H9 (cell line): ENCODE measurements at regions not wholly inside any gene's neighbourhood (a gene's known extent, or its start where the extent isn't known, plus 50 kb on each side); places are given as distances from the start of the nearest gene placed in this dataset.

ENCODE experiments used
- DNase-seq: peaks from one replicate; pipeline ENCODE4 v3.0.0-alpha.2; 2017
- H2AFZ ChIP-seq: one replicate; pipeline ENCODE4 v1.6.1; 2013; ENCODE audit warnings: mild to moderate bottlenecking, low read length, control low read depth, moderate library complexity
- H2AK5ac ChIP-seq: 2 replicates; pipeline ENCODE4 v1.6.1; 2013; ENCODE audit warnings: low read length, control low read depth, mixed read lengths; ENCODE audit not compliant: insufficient read length
- H2BK120ac ChIP-seq: one replicate; pipeline ENCODE4 v1.6.1; 2013; ENCODE audit warnings: low read depth, mild to moderate bottlenecking, low read length, control low read depth, inconsistent platforms; ENCODE audit not compliant: poor library complexity, severe bottlenecking
- H2BK12ac ChIP-seq: 2 replicates; pipeline ENCODE4 v1.6.1; 2013; ENCODE audit warnings: low read length, control low read depth, mixed read lengths, low read depth; ENCODE audit not compliant: insufficient read length
- H2BK15ac ChIP-seq: 2 replicates; pipeline ENCODE4 v1.6.1; 2013; ENCODE audit warnings: low read depth, low read length, control low read depth
- H2BK20ac ChIP-seq: one replicate; pipeline ENCODE4 v1.6.1; 2013; ENCODE audit warnings: low read depth, mild to moderate bottlenecking, low read length, control low read depth, inconsistent platforms; ENCODE audit not compliant: poor library complexity, severe bottlenecking
- H2BK5ac ChIP-seq: 2 replicates; pipeline ENCODE4 v1.6.1; 2013; ENCODE audit warnings: low read length, control low read depth, mixed read lengths; ENCODE audit not compliant: insufficient read length
- H3K14ac ChIP-seq: 2 replicates; pipeline ENCODE4 v1.6.1; 2013; ENCODE audit warnings: low read length, control low read depth; ENCODE audit not compliant: insufficient read depth
- H3K18ac ChIP-seq: 2 replicates; pipeline ENCODE4 v1.6.1; 2013; ENCODE audit warnings: low read depth, mild to moderate bottlenecking, mixed read lengths, low read length, control low read depth; ENCODE audit not compliant: insufficient read length
- H3K23ac ChIP-seq: 2 replicates; pipeline ENCODE4 v1.6.1; 2013; ENCODE audit warnings: low read length, control low read depth, mixed read lengths, low read depth; ENCODE audit not compliant: insufficient read length
- H3K23me2 ChIP-seq: 2 replicates; pipeline ENCODE4 v1.6.1; 2013; ENCODE audit warnings: low read depth, mild to moderate bottlenecking, mixed read lengths, low read length, control low read depth; ENCODE audit not compliant: insufficient read length, poor library complexity, severe bottlenecking
- H3K27ac ChIP-seq: 2 replicates; pipeline ENCODE4 v1.5.1; 2013; ENCODE audit warnings: low read length, control low read depth, mixed read lengths, low read depth; ENCODE audit not compliant: insufficient read length
- H3K27me3 ChIP-seq: 2 replicates; pipeline ENCODE4 v1.6.1; 2013; ENCODE audit warnings: low read length, control low read depth, inconsistent platforms; ENCODE audit not compliant: insufficient read depth
- H3K4ac ChIP-seq: 2 replicates; pipeline ENCODE4 v1.6.1; 2013; ENCODE audit warnings: low read depth, mild to moderate bottlenecking, control low read depth, inconsistent platforms, low read length, moderate library complexity
- H3K4me1 ChIP-seq: 2 replicates; pipeline ENCODE4 v1.6.1; 2013; ENCODE audit warnings: low read length, control low read depth, inconsistent platforms; ENCODE audit not compliant: insufficient read depth
- H3K4me2 ChIP-seq: 2 replicates; pipeline ENCODE4 v1.6.1; 2013; ENCODE audit warnings: low read length, control low read depth, mixed read lengths; ENCODE audit not compliant: insufficient read length, insufficient read depth
- H3K56ac ChIP-seq: 2 replicates; pipeline ENCODE4 v1.6.1; 2013; ENCODE audit warnings: low read depth, mild to moderate bottlenecking, mixed read lengths, low read length, control low read depth; ENCODE audit not compliant: insufficient read length
- H3K79me1 ChIP-seq: 2 replicates; pipeline ENCODE4 v1.6.1; 2013; ENCODE audit warnings: low read depth, mild to moderate bottlenecking, moderate library complexity, low read length, control low read depth, inconsistent platforms; ENCODE audit not compliant: insufficient read depth, poor library complexity, severe bottlenecking
- H3K79me2 ChIP-seq: 2 replicates; pipeline ENCODE4 v1.6.1; 2013; ENCODE audit warnings: low read length, control low read depth, inconsistent platforms; ENCODE audit not compliant: insufficient read depth
- H3K9ac ChIP-seq: 2 replicates; pipeline ENCODE4 v1.6.1; 2013; ENCODE audit warnings: low read length, control low read depth, mixed read lengths; ENCODE audit not compliant: insufficient read length; ENCODE audit errors: extremely low read depth
- H3K9me3 ChIP-seq: one replicate; pipeline ENCODE4 v1.6.1; 2013; ENCODE audit warnings: low read depth, low read length, inconsistent platforms; ENCODE audit not compliant: control insufficient read depth
- H3T11ph ChIP-seq: one replicate; pipeline ENCODE4 v1.6.1; 2013; ENCODE audit warnings: mild to moderate bottlenecking, low read length, control low read depth, inconsistent platforms
- H4K20me1 ChIP-seq: one replicate; pipeline ENCODE4 v1.6.1; 2013; ENCODE audit not compliant: control insufficient read depth, insufficient read length, insufficient read depth
- H4K5ac ChIP-seq: 2 replicates; pipeline ENCODE4 v1.6.1; 2013; ENCODE audit warnings: low read depth, mild to moderate bottlenecking, mixed read lengths, low read length, control low read depth; ENCODE audit not compliant: insufficient read length
- H4K8ac ChIP-seq: replicated peaks from 2 replicates; pipeline ENCODE4 v1.6.1; 2013; ENCODE audit warnings: low read length, control low read depth, mixed read lengths, low read depth; ENCODE audit not compliant: insufficient read length
- H4K91ac ChIP-seq: 2 replicates; pipeline ENCODE4 v1.6.1; 2013; ENCODE audit warnings: low read depth, mild to moderate bottlenecking, moderate library complexity, mixed read lengths, low read length, control low read depth; ENCODE audit not compliant: insufficient read length
- H3K27ac Mint-ChIP-seq, 3 experiments: 2 replicates in 2 of 3; 3 replicates in 1 of 3; pipeline ENCODE4 v1.8.0; 2020 to 2021; ENCODE audit warnings: mixed read lengths in 3 of 3, mild to moderate bottlenecking in 1 of 3, moderate library complexity in 1 of 3
- H3K27me3 Mint-ChIP-seq: 2 replicates; pipeline ENCODE4 v1.8.0; 2021; ENCODE audit warnings: low read depth, mild to moderate bottlenecking, moderate library complexity, mixed read lengths
- H3K36me3 Mint-ChIP-seq, 3 experiments: 2 replicates in 2 of 3; 3 replicates in 1 of 3; pipeline ENCODE4 v1.8.0; 2020 to 2021; ENCODE audit warnings: low read depth in 3 of 3, mixed read lengths in 3 of 3; ENCODE audit not compliant: insufficient read depth in 1 of 3
- H3K4me1 Mint-ChIP-seq, 2 experiments: 2 replicates each; pipeline ENCODE4 v1.8.0; 2020; ENCODE audit warnings: mixed read lengths in 2 of 2
- H3K4me3 Mint-ChIP-seq, 2 experiments: 2 replicates in 1 of 2; 3 replicates in 1 of 2; pipeline ENCODE4 v1.8.0; 2020 to 2021; ENCODE audit warnings: mild to moderate bottlenecking in 2 of 2, mixed read lengths in 2 of 2, moderate library complexity in 1 of 2
- H3K9me3 Mint-ChIP-seq, 2 experiments: 2 replicates in 1 of 2; 3 replicates in 1 of 2; pipeline ENCODE4 v1.8.0; 2020; ENCODE audit warnings: mild to moderate bottlenecking in 2 of 2, mixed read lengths in 2 of 2, moderate library complexity in 1 of 2
- CTCF ChIP-seq: fragments of 200-600 bp; sonication (generic); conservative IDR thresholded peaks from 3 replicates; pipeline ENCODE4 v1.8.0; 2021; ENCODE audit warnings: antibody characterized with exemption, mild to moderate bottlenecking
- WGBS: extraction: QIAGEN DNeasy Blood & Tissue Kit; methylation state at CpG from one replicate; pipeline ENCODE4 v1.1.7; 2013; ENCODE audit warnings: missing lambda C conversion rate, low lambda C conversion rate, mixed read lengths; ENCODE audit not compliant: insufficient read length; ENCODE audit errors: extremely low coverage; 5-methylcytosine and 5-hydroxymethylcytosine counted together

GRCh38 chr2:65658881-65659280, 226.5 kb upstream of the SPRED2 start:
- no peak for TF ChIP-seq CTCF
- Histone ChIP-seq H3K79me2 (no peaks in the 10 kb centered on the region), H3K23me2 (no peaks in the 10 kb centered on the region), H3K14ac (no peak overlapping the region), H2AK5ac (no peak overlapping the region), H2AFZ (no peak overlapping the region), H3K4ac (no peak overlapping the region), H4K8ac (no peak overlapping the region), H3K79me1 (no peaks in the 10 kb centered on the region), H2BK5ac (no peak overlapping the region), H3K27ac (no peak overlapping the region), H3T11ph (no peak overlapping the region), H2BK20ac (no peak overlapping the region), H3K18ac (no peak overlapping the region), H2BK120ac (no peak overlapping the region), H3K23ac (no peak overlapping the region), H2BK15ac (no peak overlapping the region), H3K9ac (no peak overlapping the region), H3K27me3 (no peaks in the 10 kb centered on the region), H4K91ac (no peak overlapping the region), H3K4me1 (no peaks in the 10 kb centered on the region), H3K9me3 (no peaks in the 10 kb centered on the region), H3K56ac (no peak overlapping the region), H4K5ac (no peak overlapping the region), H3K4me2 (no peak overlapping the region), H4K20me1 (no peaks in the 10 kb centered on the region), H2BK12ac (no peak overlapping the region)
- no peaks in the 10 kb centered on the region for H3K9me3 Mint-ChIP-seq
- no peak for DNase-seq
- peaks cover 0 to 9% of the 10 kb centered on the region in 2 experiments; a peak in 3 of 4 replicates for H3K4me1 Mint-ChIP-seq
- no peak overlapping the region for H3K4me3 Mint-ChIP-seq
- H3K36me3 Mint-ChIP-seq, result no peaks in the 10 kb centered on the region
- WGBS, result no CpG with 5 or more reads among the region's 2 CpGs
- H3K27me3 Mint-ChIP-seq, result peaks cover 2% of the 10 kb centered on the region; the same call in 1 of the 2 replicates
- no peak overlapping the region for H3K27ac Mint-ChIP-seq
